ENCODE measurements at regions not wholly inside any gene's neighbourhood (a gene's known extent, or its start where the extent isn't known, plus 50 kb on each side); places are given as distances from the start of the nearest gene placed in this dataset.

GRCh38 chr15:35725353-35725752 is 179.4 kb upstream of the DPH6 start:
- DNase-seq (ENCODE audit: low read depth in 2 of 2), result no peak

- no peak for DNase-seq (ENCODE audit: low read depth in 2 of 2)
Observed at GRCh38 chr15:35727627-35728026, 181.7 kb upstream of the DPH6 start.

GRCh38 chr15:35728219-35728940 is 182.4 kb upstream of the DPH6 start:
- DNase-seq (ENCODE audit: low read depth in 2 of 2), result no peak

- no peak for DNase-seq (ENCODE audit: low read depth in 2 of 2)
Observed at GRCh38 chr15:35736150-35736549, 190.2 kb upstream of the DPH6 start.

GRCh38 chr15:35737441-35737840 is 191.5 kb upstream of the DPH6 start:
- DNase-seq (ENCODE audit: low read depth in 2 of 2), result no peak

GRCh38 chr15:35738370-35738769 is 192.4 kb upstream of the DPH6 start:
- no peak for DNase-seq (ENCODE audit: low read depth in 2 of 2)

- no peak for DNase-seq (ENCODE audit: low read depth in 2 of 2)
Observed at GRCh38 chr15:35740761-35741160, 194.8 kb upstream of the DPH6 start.

- DNase-seq (ENCODE audit: low read depth in 2 of 2), result no peak
Observed at GRCh38 chr15:35741395-35741794, 195.4 kb upstream of the DPH6 start.

GRCh38 chr15:35741881-35742280 is 195.9 kb upstream of the DPH6 start:
- no peak for DNase-seq (ENCODE audit: low read depth in 2 of 2)

- no peak for DNase-seq (ENCODE audit: low read depth in 2 of 2)
Observed at GRCh38 chr15:35743321-35743720, 197.4 kb upstream of the DPH6 start.

- no peak for DNase-seq (ENCODE audit: low read depth in 2 of 2)
Observed at GRCh38 chr15:35746121-35746520, 200.2 kb upstream of the DPH6 start.

- no peak for DNase-seq (ENCODE audit: low read depth in 2 of 2)
Observed at GRCh38 chr15:35748105-35748504, 202.1 kb upstream of the DPH6 start.

- DNase-seq (ENCODE audit: low read depth in 2 of 2), result no peak
Observed at GRCh38 chr15:35750051-35750450, 204.1 kb upstream of the DPH6 start.

- peak; percentile 21 to 26 for DNase-seq (ENCODE audit: low read depth in 2 of 2)
Observed at GRCh38 chr15:35751413-35752133, 205.6 kb upstream of the DPH6 start.

- DNase-seq (ENCODE audit: low read depth in 2 of 2), result no peak
Observed at GRCh38 chr15:35752134-35752466, 206.1 kb upstream of the DPH6 start.

- DNase-seq (ENCODE audit: low read depth in 2 of 2), result no peak
Observed at GRCh38 chr15:35753486-35753885, 207.5 kb upstream of the DPH6 start.

GRCh38 chr15:35755237-35755802 is 209.4 kb upstream of the DPH6 start:
- no peak for DNase-seq (ENCODE audit: low read depth in 2 of 2)

- DNase-seq (ENCODE audit: low read depth in 2 of 2), result no peak
Observed at GRCh38 chr15:35756623-35757022, 210.7 kb upstream of the DPH6 start.

GRCh38 chr15:35757361-35757760 is 211.4 kb upstream of the DPH6 start:
- DNase-seq (ENCODE audit: low read depth in 2 of 2), result no peak

- no peak for DNase-seq (ENCODE audit: low read depth in 2 of 2)
Observed at GRCh38 chr15:35757765-35758164, 211.8 kb upstream of the DPH6 start.

- no peak for DNase-seq (ENCODE audit: low read depth in 2 of 2)
Observed at GRCh38 chr15:35764661-35765519, 218.9 kb upstream of the DPH6 start.

- no peak for DNase-seq (ENCODE audit: low read depth in 2 of 2)
Observed at GRCh38 chr15:35768949-35769348, 223.0 kb upstream of the DPH6 start.
